ENCODE measurements at regions not wholly inside any gene's neighbourhood (a gene's known extent, or its start where the extent isn't known, plus 50 kb on each side); places are given as distances from the start of the nearest gene placed in this dataset.

- DNase-seq (ENCODE audit: low read depth in 3 of 3), result no peak
These were observed 90.8 kb upstream of the ZNF618 start for GRCh38 chr9:113785334-113785733.

- DNase-seq (ENCODE audit: low read depth in 3 of 3), result no peak
These were observed 90.0 kb upstream of the ZNF618 start for GRCh38 chr9:113786071-113786470.

GRCh38 chr9:113787871-113788270 is 88.2 kb upstream of the ZNF618 start:
- DNase-seq (ENCODE audit: low read depth in 3 of 3), result no peak

- DNase-seq (ENCODE audit: low read depth in 3 of 3), result no peak
These were observed 87.3 kb upstream of the ZNF618 start for GRCh38 chr9:113788616-113789330.

- no peak for DNase-seq (ENCODE audit: low read depth in 3 of 3)
These were observed 86.0 kb upstream of the ZNF618 start for GRCh38 chr9:113790093-113790492.

- DNase-seq (ENCODE audit: low read depth in 3 of 3), result no peak
These were observed 82.6 kb upstream of the ZNF618 start for GRCh38 chr9:113793558-113793957.

GRCh38 chr9:113794721-113795120 is 81.4 kb upstream of the ZNF618 start:
- DNase-seq (ENCODE audit: low read depth in 3 of 3), result no peak

- DNase-seq (ENCODE audit: low read depth in 3 of 3), result no peak
These were observed 80.2 kb upstream of the ZNF618 start for GRCh38 chr9:113795811-113796392.

GRCh38 chr9:113796646-113797426 is 79.3 kb upstream of the ZNF618 start:
- no peak for DNase-seq (ENCODE audit: low read depth in 3 of 3)

GRCh38 chr9:113798062-113799030 is 77.8 kb upstream of the ZNF618 start:
- DNase-seq (ENCODE audit: low read depth in 3 of 3), result no peak

- DNase-seq (ENCODE audit: low read depth in 3 of 3), result no peak
These were observed 75.8 kb upstream of the ZNF618 start for GRCh38 chr9:113800276-113800675.

GRCh38 chr9:113803811-113804589 is 72.1 kb upstream of the ZNF618 start:
- DNase-seq (ENCODE audit: low read depth in 3 of 3), result no peak

GRCh38 chr9:113805486-113806132 is 70.5 kb upstream of the ZNF618 start:
- DNase-seq (ENCODE audit: low read depth in 3 of 3), result no peak

- peak in 2 of 3 experiments; percentile 6 to 7 for DNase-seq (ENCODE audit: low read depth in 3 of 3)
These were observed 68.7 kb upstream of the ZNF618 start for GRCh38 chr9:113807173-113808061.

- no peak for DNase-seq (ENCODE audit: low read depth in 3 of 3)
These were observed 67.4 kb upstream of the ZNF618 start for GRCh38 chr9:113808391-113809358.

GRCh38 chr9:113817171-113817570 is 58.9 kb upstream of the ZNF618 start:
- no peak for DNase-seq (ENCODE audit: low read depth in 3 of 3)

GRCh38 chr9:113818391-113818790 is 57.7 kb upstream of the ZNF618 start:
- DNase-seq (ENCODE audit: low read depth in 3 of 3), result no peak

GRCh38 chr9:113822315-113822714 is 53.8 kb upstream of the ZNF618 start:
- no peak for DNase-seq (ENCODE audit: low read depth in 3 of 3)

All from stimulated activated CD4-positive, alpha-beta T cell treated with anti-CD3 and anti-CD28 coated beads, TNF-alpha, amount 100 ng/mL, for 24 hours (primary cell).